Panc1 (cell line): ENCODE measurements at regions not wholly inside any gene's neighbourhood (a gene's known extent, or its start where the extent isn't known, plus 50 kb on each side); places are given as distances from the start of the nearest gene placed in this dataset.

ENCODE experiments used
- CTCF ChIP-seq: fragments of 450-650 bp; IDR thresholded peaks from 2 replicates; pipeline ENCODE4 v1.5.1; 2017; ENCODE audit warnings: mild to moderate bottlenecking
- POLR2AphosphoS5 ChIP-seq: IDR thresholded peaks from 2 replicates; pipeline ENCODE4 v1.6.1; 2012; ENCODE audit warnings: mild to moderate bottlenecking, low read depth, low read length, moderate library complexity
- REST ChIP-seq, 2 experiments: IDR thresholded peaks; 2 replicates each; pipeline ENCODE4 v1.6.1; 2011 to 2012; ENCODE audit warnings: low read depth in 2 of 2, control low read depth in 1 of 2, low read length in 1 of 2, mild to moderate bottlenecking in 1 of 2, moderate library complexity in 1 of 2; ENCODE audit not compliant: insufficient read depth in 1 of 2
- SIN3A ChIP-seq: IDR thresholded peaks from 2 replicates; pipeline ENCODE4 v1.6.1; 2012; ENCODE audit warnings: low read depth, mild to moderate bottlenecking, low read length, moderate library complexity, borderline replicate concordance; ENCODE audit not compliant: insufficient read depth
- TCF7L2 ChIP-seq: IDR thresholded peaks from 2 replicates; pipeline ENCODE4 v1.6.1; 2011; ENCODE audit warnings: mild to moderate bottlenecking, low read depth, low read length, inconsistent platforms

DNA sequence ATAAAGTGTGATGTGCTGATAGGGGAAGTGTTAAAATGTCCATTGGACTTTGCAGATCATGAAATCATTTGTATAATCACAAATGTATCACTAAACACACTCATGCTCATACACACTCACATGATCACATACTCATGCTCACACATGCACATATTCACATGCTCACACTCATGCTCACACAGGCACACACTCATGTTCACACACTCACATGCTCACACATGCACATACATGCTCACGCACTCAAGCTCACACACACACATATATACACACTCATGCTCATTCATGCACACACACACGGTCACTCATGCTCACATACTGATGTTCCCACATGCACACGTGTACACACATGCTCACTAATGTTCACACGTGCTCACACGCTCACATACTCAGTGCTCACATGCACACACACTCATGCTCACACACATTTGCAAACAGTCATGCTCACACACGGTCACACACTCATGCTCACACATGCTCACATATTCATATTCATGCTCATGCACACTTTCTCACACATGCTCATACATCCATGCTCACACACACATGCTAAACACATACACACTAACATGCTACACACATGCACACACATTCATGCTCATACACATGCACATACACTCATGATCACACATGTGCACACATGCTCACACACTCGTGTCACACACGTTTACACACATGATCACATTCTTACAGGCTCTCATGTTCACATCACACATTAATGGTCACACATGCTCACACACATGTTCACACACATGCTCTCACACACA is 116.7 kb upstream of the GJB6 start:
- no peak for TF ChIP-seq CTCF
- no peak for TF ChIP-seq POLR2AphosphoS5
- no peak for TF ChIP-seq TCF7L2
- TF ChIP-seq REST (IDR thresholded peaks at IDR 0.05; ENCODE audit: insufficient read depth in 1 of 2, low read depth in 2 of 2, low read length in 1 of 2) = no peak
- no peak for TF ChIP-seq SIN3A
